ENCODE measurements at regions not wholly inside any gene's neighbourhood (a gene's known extent, or its start where the extent isn't known, plus 50 kb on each side); places are given as distances from the start of the nearest gene placed in this dataset.

DNA sequence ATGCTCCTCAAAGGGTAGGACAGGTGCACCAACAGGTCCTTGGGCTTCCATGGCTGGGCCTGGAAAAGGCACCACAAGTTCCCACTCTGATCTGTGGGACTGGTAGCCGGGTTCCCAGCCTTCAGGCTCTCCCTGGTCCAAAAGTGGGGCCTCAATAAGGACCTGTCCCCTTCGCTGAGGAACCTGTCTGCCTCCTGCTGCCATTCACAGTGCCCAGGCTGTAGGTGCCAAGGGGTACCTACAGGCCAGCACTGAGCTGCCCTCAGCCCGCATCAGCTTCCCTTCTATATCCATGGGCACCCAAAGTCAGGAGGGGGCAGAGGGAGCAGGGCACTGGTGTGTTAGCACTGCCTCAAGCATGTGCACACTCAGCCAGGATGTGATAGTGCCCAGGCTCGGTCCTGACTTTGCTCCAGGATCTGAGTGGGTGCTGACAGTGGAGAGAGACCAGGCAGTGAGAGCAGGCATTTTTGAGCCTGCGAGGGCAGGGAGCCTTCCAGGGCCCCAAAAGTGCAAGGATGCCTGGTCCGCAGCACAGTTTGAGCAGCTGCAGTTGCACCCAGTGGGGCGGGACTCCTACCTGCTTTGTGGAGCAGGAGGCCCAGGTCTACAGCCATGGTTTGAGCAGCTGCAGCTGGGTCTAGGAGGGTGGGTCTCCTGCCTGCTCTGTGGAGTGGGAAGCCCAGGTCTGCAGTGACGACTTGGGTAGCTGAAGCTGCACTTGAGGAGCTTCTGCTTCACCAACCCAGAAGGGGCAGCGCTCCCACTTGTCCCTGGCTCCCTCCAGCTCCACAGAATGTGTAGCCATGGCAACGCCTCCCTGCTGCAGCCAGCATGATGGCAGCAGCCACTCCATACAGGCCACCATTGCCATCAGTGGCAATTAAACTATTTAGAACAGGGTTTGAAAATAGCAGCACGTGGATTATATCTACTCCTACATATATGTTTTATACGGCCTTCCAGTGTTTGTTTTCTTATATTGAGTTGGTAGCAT is 376.4 kb downstream of the KCTD8 start:
- no peak for DNase-seq (ENCODE audit: low read depth in 4 of 4, low spot score in 1 of 4)

DNA sequence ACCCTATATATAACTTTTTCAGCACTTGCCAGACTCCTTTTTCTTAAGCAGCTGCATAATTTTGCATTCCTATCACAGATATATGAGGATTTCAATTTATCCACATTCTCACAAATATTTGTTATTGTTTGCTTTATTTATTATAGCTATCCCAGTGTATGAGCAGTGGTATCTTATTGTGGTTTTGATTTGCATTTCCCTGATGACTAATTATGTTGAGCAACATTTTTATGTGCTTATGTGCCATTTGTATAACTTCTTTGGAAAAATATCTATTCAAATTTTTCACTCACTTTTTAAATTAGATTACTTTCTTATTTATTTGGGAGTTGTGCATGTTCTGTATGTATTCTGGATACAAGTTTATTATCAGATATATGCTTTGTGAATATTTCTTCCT is 361.9 kb downstream of the KCTD8 start:
- DNase-seq (ENCODE audit: low read depth in 4 of 4, low spot score in 1 of 4), result no peak

DNA sequence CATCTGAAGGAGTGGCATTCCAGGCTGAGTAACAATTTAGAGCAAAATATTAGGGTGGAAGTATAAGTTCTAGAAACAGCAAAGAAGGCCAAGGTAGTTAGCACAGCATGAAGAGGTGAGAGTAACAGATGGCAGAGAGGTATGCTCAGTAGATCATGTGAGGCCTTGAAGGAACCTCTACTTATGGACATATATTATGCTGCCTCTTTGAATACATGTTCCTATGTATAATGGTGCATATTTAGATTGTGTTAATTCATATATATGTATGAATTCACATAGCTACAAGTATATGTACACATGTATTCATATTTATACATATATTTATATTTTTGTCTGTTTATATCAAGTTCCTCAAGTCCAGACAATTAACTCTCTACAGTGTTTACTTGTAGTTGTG is 355.2 kb downstream of the KCTD8 start:
- no peak for DNase-seq (ENCODE audit: low read depth in 4 of 4, low spot score in 1 of 4)

DNA sequence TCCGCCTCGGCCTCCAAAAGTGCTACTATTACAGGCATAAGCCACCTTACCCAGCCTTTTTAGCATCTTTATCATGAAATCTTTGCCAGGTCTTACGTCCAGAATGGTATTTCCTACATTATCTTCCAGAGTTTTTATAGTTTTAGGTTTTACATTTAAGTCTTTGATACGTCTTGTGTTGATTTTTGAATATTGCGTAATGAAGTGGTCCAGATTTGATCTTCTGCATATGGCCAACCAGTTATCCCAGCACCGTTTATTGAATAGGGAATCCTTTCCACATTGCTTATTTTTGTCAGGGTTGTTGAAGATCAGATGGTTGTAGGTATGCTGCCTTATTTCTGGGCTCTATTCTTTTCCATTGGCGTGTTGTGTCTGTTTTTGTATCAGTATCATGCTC is 349.6 kb downstream of the KCTD8 start:
- DNase-seq (ENCODE audit: low read depth in 4 of 4, low spot score in 1 of 4), result no peak

DNA sequence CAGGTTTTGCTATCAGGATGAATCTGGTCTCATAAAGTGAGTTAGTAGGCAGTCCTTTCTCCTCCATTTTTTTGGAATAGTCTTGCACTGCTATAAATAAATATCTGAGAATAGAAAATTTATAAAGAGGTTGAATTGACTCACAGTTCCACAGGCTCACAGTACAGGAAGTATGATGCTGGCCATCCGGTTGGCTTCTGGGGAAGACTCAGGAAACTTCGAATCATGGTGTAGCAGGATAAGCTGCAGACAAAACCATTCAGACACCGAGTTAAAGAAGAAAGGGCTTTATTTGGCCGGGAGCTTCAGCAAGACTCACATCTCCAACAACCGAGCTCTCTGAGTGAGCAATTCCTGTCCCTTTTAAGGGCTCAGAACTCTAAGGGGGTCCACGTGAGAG is 348.2 kb downstream of the KCTD8 start:
- no peak for DNase-seq (ENCODE audit: low read depth in 4 of 4, low spot score in 1 of 4)

DNA sequence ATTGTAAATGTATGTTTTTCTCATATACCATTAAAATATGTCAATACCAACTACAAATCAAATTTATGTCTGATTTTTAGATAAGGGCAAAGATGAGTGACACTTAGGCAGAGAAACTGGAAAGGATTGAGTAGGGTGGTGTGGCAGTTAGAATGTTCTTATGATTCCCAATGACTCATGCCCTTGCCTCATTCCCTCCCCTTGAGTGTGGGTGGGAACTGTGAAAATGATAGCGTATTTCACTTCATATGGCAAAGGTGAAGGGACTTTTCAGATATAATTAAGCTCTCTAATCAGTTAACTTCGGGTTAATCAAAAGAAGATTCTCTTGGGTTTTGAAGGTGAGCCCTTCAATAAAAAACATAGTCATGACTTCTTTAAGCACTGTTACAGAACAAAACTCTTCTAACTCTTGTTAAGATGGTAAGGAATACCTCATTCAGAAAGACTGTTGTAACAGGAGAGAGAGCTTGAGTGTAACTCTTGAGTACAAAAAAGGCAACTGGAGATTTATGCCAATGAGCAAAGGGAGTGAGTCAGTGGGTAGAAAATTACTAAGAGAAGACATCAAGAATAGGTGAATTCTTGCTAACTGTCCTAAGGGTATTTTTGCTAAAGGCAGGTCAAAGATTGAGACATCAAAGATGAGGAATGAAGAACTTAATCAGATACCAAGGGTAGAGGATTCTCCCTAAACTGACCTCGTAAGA is 329.5 kb downstream of the KCTD8 start:
- no peak for DNase-seq (ENCODE audit: low read depth in 4 of 4, low spot score in 1 of 4)

DNA sequence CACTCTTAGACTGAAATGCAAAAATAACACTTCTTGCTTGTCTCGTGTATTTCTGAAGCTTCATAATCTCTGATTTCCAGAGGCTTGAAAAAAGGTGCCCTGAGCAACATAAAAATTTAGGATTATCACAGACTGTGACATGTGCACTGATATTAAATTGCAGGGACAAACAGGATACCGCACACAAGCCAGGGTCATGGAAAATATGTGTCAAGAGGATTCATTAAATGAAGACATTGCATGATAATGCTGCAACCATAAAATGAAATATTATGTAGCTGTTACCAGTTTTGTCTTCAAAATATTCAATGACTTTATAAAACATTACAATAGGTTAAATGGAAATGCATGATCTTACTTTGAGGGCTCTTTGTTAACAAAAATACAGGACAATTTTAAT is 328.0 kb downstream of the KCTD8 start:
- DNase-seq (ENCODE audit: low read depth in 4 of 4, low spot score in 1 of 4), result no peak

DNA sequence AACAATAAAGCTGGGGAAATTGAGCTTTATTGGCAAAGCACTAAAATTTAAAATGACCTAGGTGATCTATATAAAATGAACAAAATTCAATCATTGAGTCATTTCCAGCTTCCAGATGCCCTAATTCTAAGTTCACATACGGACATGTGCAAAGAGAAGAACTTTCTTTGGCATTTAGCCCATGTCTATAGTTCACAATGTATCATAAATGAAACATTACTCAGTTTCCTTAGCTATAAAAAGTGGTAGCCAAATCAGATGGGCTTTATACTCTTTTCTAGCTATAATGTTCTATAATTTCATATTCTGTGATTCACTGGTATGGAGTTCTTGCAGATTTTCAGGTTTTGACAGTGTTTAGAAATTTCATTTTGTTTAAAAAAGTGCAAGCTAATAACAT is 327.4 kb downstream of the KCTD8 start:
- no peak for DNase-seq (ENCODE audit: low read depth in 4 of 4, low spot score in 1 of 4)
